Transverse colon (tissue), 4 donors: ENCODE measurements at regions not wholly inside any gene's neighbourhood (a gene's known extent, or its start where the extent isn't known, plus 50 kb on each side); places are given as distances from the start of the nearest gene placed in this dataset.

Experiments used
- DNase-seq: peaks from one replicate; pipeline ENCODE4 v3.0.0-alpha.2; 2019
- H3K27ac ChIP-seq, 4 donors: fragments of 200-600 bp; sonication (generic); 2 replicates each; pipeline ENCODE4 v1.5.1; 2016 to 2018; ENCODE audit warnings: inconsistent platforms in 4 of 4
- H3K27me3 ChIP-seq: fragments of 200-600 bp; sonication (generic); 2 replicates; pipeline ENCODE4 v1.5.1; 2017; ENCODE audit warnings: inconsistent platforms
- H3K36me3 ChIP-seq, 4 donors: fragments of 200-600 bp; sonication (generic); 2 replicates each; pipeline ENCODE4 v1.5.1; 2017 to 2019; ENCODE audit warnings: inconsistent platforms in 4 of 4
- H3K4me1 ChIP-seq, 4 donors: fragments of 200-600 bp; sonication (generic); 2 replicates each; pipeline ENCODE4 v1.5.1; 2017 to 2020; ENCODE audit warnings: inconsistent platforms in 4 of 4
- H3K4me3 ChIP-seq, 4 donors: fragments of 200-600 bp; sonication (generic); 1 replicate in 1 of 4; 2 replicates in 3 of 4; pipeline versions ENCODE4 v1.5.1 to v1.6.1; 2017 to 2019; ENCODE audit warnings: inconsistent platforms in 4 of 4
- H3K9me3 ChIP-seq, 2 donors: fragments of 200-600 bp; sonication (generic); 2 replicates each; pipeline ENCODE4 v1.5.1; 2017 to 2019; ENCODE audit warnings: inconsistent platforms in 2 of 2
- CTCF ChIP-seq, 5 experiments: fragments of 200-600 bp in 3 of 5; fragments of 450-650 bp in 2 of 5; sonication (generic) in 3 of 5; IDR thresholded peaks; 1 replicate in 2 of 5; 2 replicates in 3 of 5; pipeline ENCODE4 v1.5.1; 2016 to 2017; ENCODE audit warnings: antibody characterized with exemption in 5 of 5, inconsistent platforms in 3 of 5, mild to moderate bottlenecking in 2 of 5, moderate library complexity in 1 of 5
- EP300 ChIP-seq: sonication (generic); formaldehyde crosslinking; IDR thresholded peaks from one replicate; pipeline ENCODE4 v1.6.1; 2017; ENCODE audit warnings: antibody characterized with exemption, low read depth
- POLR2A ChIP-seq: fragments of 450-650 bp; IDR thresholded peaks from one replicate; pipeline ENCODE4 v1.6.1; 2016; ENCODE audit warnings: antibody characterized with exemption, mild to moderate bottlenecking, moderate library complexity
- POLR2AphosphoS5 ChIP-seq, 3 donors: sonication (generic); formaldehyde crosslinking; IDR thresholded peaks; one replicate each; pipeline ENCODE4 v1.6.1; 2016; ENCODE audit warnings: antibody characterized with exemption in 3 of 3
- WGBS, 2 donors: methylation state at CpG; one replicate each; pipeline ENCODE4 v1.1.5; 2018; ENCODE audit warnings: low coverage in 1 of 2; 5-methylcytosine and 5-hydroxymethylcytosine counted together
- in situ Hi-C, 4 donors: fragments of 200-750 bp; cut with MboI; loops; one replicate each; pipeline versions ENCODE4 v1.15.0 to v1.15.1; 2017; ENCODE audit warnings: low sequenced_read_pairs in 3 of 4, low pct_ligation_motif_present in 1 of 4, low pct_unique_long_range_greater_than_20kb in 1 of 4
- intact Hi-C: fragments of 100-400 bp; cut with DNase I; formaldehyde crosslinking; loops from one replicate; pipeline ENCODE4 v1.15.1; 2023; ENCODE audit warnings: low total_unique reads

- intact Hi-C loops (no loop called here), in situ Hi-C loops (no loop called here)
- WGBS, 2 donors: 80% methylated on average over 1 of the region's 1 CpG; no CpG with 5 or more reads in 1 of the 2 donors
- Histone ChIP-seq H3K36me3 (no peaks in the 10 kb centered on the region), H3K4me1 (no peaks in the 10 kb centered on the region), H3K27ac (no peak overlapping the region), H3K27me3 (no peaks in the 10 kb centered on the region), H3K4me3 (no peak overlapping the region), H3K9me3 (no peaks in the 10 kb centered on the region)
- no peak for DNase-seq
- TF ChIP-seq EP300 (no peak), POLR2AphosphoS5 (IDR thresholded peaks at IDR 0.05) (no peak), CTCF (IDR thresholded peaks at IDR 0.05) (no peak), POLR2A (no peak)
Measured at GRCh38 chr3:153355559-153355958, 193.5 kb downstream of the RAP2B start.

- 62 to 76% methylated on average over 2 of the region's 2 CpGs for WGBS, 2 donors
- TF ChIP-seq CTCF (IDR thresholded peaks at IDR 0.05) (no peak), POLR2AphosphoS5 (IDR thresholded peaks at IDR 0.05) (no peak), POLR2A (no peak), EP300 (no peak)
- Histone ChIP-seq H3K27me3 (no peaks in the 10 kb centered on the region), H3K27ac (no peak overlapping the region), H3K36me3 (no peaks in the 10 kb centered on the region), H3K9me3 (no peaks in the 10 kb centered on the region), H3K4me3 (no peak overlapping the region), H3K4me1 (no peaks in the 10 kb centered on the region)
- intact Hi-C loops: no loop called here
- in situ Hi-C loops: no loop called here
- DNase-seq: no peak
Measured at GRCh38 chr3:153356908-153357307, 194.9 kb downstream of the RAP2B start.

- Histone ChIP-seq H3K27me3 (no peaks in the 10 kb centered on the region), H3K4me3 (no peak overlapping the region), H3K9me3 (no peaks in the 10 kb centered on the region), H3K36me3 (no peaks in the 10 kb centered on the region), H3K4me1 (no peaks in the 10 kb centered on the region), H3K27ac (no peak overlapping the region)
- intact Hi-C loops (no loop called here), in situ Hi-C loops (no loop called here)
- no peak for TF ChIP-seq POLR2AphosphoS5 (IDR thresholded peaks at IDR 0.05)
- no peak for TF ChIP-seq EP300
- no peak for TF ChIP-seq CTCF (IDR thresholded peaks at IDR 0.05)
- no peak for TF ChIP-seq POLR2A
- DNase-seq: no peak
- 61 to 67% methylated on average over 2 of the region's 2 CpGs for WGBS, 2 donors
Measured at GRCh38 chr3:153357436-153357835, 195.4 kb downstream of the RAP2B start.

GRCh38 chr3:153369561-153370374 is 207.7 kb downstream of the RAP2B start:
- in situ Hi-C loops (no loop called here), intact Hi-C loops (no loop called here)
- Histone ChIP-seq H3K9me3 (no peaks in the 10 kb centered on the region), H3K4me1 (no peaks in the 10 kb centered on the region), H3K36me3 (no peaks in the 10 kb centered on the region), H3K27ac (no peak overlapping the region), H3K4me3 (no peak overlapping the region), H3K27me3 (no peaks in the 10 kb centered on the region)
- no peak for DNase-seq
- TF ChIP-seq EP300 (no peak), POLR2AphosphoS5 (IDR thresholded peaks at IDR 0.05) (no peak), POLR2A (no peak), CTCF (IDR thresholded peaks at IDR 0.05) (no peak)
- 63 to 91% methylated on average over 3 to 25 of the region's 28 CpGs for WGBS, 2 donors
